Glutamatergic neuron (in vitro differentiated cells): ENCODE measurements at regions not wholly inside any gene's neighbourhood (a gene's known extent, or its start where the extent isn't known, plus 50 kb on each side); places are given as distances from the start of the nearest gene placed in this dataset.

Experiments
- DNase-seq: peaks from one replicate; pipeline ENCODE4 v3.0.0; 2022
- H3K27ac Mint-ChIP-seq: one replicate; pipeline ENCODE4 v1.8.0; 2020; ENCODE audit warnings: mild to moderate bottlenecking, mixed read lengths, inconsistent platforms; ENCODE audit not compliant: unreplicated experiment
- H3K27me3 Mint-ChIP-seq: one replicate; pipeline ENCODE4 v1.8.0; 2020; ENCODE audit warnings: mild to moderate bottlenecking, moderate library complexity, mixed read lengths, inconsistent platforms; ENCODE audit not compliant: unreplicated experiment
- H3K36me3 Mint-ChIP-seq: one replicate; pipeline ENCODE4 v1.8.0; 2020; ENCODE audit warnings: mild to moderate bottlenecking, mixed read lengths, inconsistent platforms; ENCODE audit not compliant: unreplicated experiment
- H3K4me1 Mint-ChIP-seq: one replicate; pipeline ENCODE4 v1.8.0; 2020; ENCODE audit warnings: mild to moderate bottlenecking, low read depth, mixed read lengths, inconsistent platforms; ENCODE audit not compliant: unreplicated experiment
- H3K4me3 Mint-ChIP-seq: one replicate; pipeline ENCODE4 v1.8.0; 2020; ENCODE audit warnings: mild to moderate bottlenecking, mixed read lengths, inconsistent platforms; ENCODE audit not compliant: unreplicated experiment
- H3K9me3 Mint-ChIP-seq: one replicate; pipeline ENCODE4 v1.8.0; 2020; ENCODE audit warnings: mild to moderate bottlenecking, moderate library complexity, mixed read lengths, inconsistent platforms; ENCODE audit not compliant: unreplicated experiment
- TF ChIP-seq, protein P1 (sequence below): fragments of 200-600 bp; sonication (generic); IDR thresholded peaks from one replicate; pipeline ENCODE4 v1.5.0; 2021; ENCODE audit not compliant: partially characterized antibody, unreplicated experiment

GRCh38 chr13:80888390-80888789 lies 547.5 kb upstream of the SPRY2 start:
- H3K4me1 Mint-ChIP-seq = no peaks in the 10 kb centered on the region
- no peaks in the 10 kb centered on the region for H3K36me3 Mint-ChIP-seq
- no peaks in the 10 kb centered on the region for H3K27me3 Mint-ChIP-seq
- H3K4me3 Mint-ChIP-seq = no peak overlapping the region
- TF ChIP-seq, protein P1, sequence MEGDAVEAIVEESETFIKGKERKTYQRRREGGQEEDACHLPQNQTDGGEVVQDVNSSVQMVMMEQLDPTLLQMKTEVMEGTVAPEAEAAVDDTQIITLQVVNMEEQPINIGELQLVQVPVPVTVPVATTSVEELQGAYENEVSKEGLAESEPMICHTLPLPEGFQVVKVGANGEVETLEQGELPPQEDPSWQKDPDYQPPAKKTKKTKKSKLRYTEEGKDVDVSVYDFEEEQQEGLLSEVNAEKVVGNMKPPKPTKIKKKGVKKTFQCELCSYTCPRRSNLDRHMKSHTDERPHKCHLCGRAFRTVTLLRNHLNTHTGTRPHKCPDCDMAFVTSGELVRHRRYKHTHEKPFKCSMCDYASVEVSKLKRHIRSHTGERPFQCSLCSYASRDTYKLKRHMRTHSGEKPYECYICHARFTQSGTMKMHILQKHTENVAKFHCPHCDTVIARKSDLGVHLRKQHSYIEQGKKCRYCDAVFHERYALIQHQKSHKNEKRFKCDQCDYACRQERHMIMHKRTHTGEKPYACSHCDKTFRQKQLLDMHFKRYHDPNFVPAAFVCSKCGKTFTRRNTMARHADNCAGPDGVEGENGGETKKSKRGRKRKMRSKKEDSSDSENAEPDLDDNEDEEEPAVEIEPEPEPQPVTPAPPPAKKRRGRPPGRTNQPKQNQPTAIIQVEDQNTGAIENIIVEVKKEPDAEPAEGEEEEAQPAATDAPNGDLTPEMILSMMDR = no peak
- peaks cover 2% of the 10 kb centered on the region for H3K9me3 Mint-ChIP-seq
- no peak for DNase-seq
- H3K27ac Mint-ChIP-seq = no peak overlapping the region

DNA sequence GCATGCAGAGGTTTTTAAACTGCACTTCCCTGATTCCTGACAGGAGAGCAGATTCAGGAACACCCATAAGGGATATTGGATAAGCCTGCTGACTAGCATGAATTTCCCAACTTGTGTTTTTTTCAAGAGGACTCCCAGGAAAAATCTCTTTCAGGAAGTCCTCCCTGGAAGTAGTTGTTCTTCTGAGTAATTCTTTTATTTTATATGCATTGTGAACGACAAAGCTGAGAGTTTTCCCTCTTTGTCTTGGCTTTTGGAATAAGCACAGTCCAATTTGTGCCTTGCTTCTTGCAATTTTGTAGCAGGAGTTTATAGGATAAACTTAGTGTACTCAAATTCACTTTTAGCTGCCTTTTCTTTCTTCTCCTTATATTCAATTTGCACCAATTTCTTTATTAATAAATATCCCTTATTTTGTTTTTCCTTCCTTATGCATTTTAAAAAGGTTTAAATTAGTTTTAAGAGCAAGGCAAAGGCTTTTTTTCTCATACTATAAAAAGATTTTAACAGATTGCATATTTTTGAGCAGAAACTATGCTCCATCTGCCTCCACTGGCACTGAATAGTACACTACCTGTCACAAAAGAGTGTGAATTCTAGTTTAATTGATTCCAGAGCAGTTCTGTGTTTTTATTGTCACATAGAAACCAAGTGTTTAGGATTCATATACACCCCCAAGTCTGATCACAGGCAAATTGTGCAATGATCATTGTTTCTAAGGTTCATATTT lies 543.3 kb upstream of the SPRY2 start:
- no peak for DNase-seq
- Mint-ChIP-seq H3K4me3 (no peak overlapping the region), H3K27ac (no peak overlapping the region), H3K9me3 (peaks cover 2% of the 10 kb centered on the region), H3K27me3 (no peaks in the 10 kb centered on the region), H3K36me3 (no peaks in the 10 kb centered on the region), H3K4me1 (no peaks in the 10 kb centered on the region)
- TF ChIP-seq, protein P1 = no peak

DNA sequence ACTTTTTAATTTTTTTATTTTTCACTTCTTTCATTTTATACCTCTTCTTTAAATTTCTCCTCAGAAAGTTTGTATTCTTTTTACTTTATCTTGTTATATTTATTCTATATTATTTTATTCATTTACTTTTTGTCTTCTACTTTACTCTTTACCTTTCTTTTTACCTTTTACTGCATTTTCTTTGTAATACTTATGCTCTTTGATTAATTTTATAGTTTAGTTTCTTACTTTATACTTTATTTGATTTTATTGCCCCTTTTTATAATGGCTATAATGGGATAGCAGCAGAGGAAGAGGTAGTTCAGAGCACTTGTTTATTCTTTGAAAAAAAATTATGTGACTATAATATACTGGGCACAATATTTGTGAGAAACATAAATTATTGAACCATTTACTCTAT lies 542.6 kb upstream of the SPRY2 start:
- no peak overlapping the region for H3K4me3 Mint-ChIP-seq
- H3K36me3 Mint-ChIP-seq = no peaks in the 10 kb centered on the region
- TF ChIP-seq, protein P1 = no peak
- DNase-seq = no peak
- H3K4me1 Mint-ChIP-seq = no peaks in the 10 kb centered on the region
- no peaks in the 10 kb centered on the region for H3K27me3 Mint-ChIP-seq
- H3K27ac Mint-ChIP-seq = no peak overlapping the region
- peaks cover 2% of the 10 kb centered on the region for H3K9me3 Mint-ChIP-seq

DNA sequence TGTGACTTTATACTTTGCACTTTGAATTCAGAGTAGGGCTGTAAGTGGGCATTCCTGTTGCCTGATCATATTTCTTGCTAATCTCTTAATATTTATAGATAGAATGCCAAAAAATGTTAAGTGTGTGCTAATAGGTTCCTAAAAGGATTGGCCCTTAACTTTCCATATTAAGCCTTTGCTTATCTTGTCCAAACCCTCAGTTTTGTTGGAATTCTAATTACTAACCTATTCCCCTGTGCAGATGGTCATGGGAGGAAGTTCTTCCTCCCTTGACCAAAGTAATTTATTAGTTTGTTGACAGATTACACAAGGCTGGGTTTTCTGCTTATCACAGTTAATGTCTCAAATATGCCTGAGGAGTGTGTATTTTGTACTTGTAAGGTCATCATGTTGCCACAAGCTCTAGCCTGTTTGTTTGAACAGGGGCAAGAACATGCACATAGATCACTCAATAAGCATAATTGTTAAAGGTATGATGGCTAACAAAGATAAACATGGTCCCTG lies 541.1 kb upstream of the SPRY2 start:
- no peak overlapping the region for H3K27ac Mint-ChIP-seq
- H3K9me3 Mint-ChIP-seq = peaks cover 2% of the 10 kb centered on the region
- TF ChIP-seq, protein P1 = no peak
- H3K4me3 Mint-ChIP-seq = no peak overlapping the region
- H3K36me3 Mint-ChIP-seq = no peaks in the 10 kb centered on the region
- no peak for DNase-seq
- H3K4me1 Mint-ChIP-seq = no peaks in the 10 kb centered on the region
- no peaks in the 10 kb centered on the region for H3K27me3 Mint-ChIP-seq

GRCh38 chr13:80881495-80881894 lies 540.6 kb upstream of the SPRY2 start:
- Mint-ChIP-seq H3K27me3 (no peaks in the 10 kb centered on the region), H3K9me3 (no peaks in the 10 kb centered on the region), H3K4me1 (no peaks in the 10 kb centered on the region), H3K36me3 (no peaks in the 10 kb centered on the region), H3K27ac (no peak overlapping the region), H3K4me3 (no peak overlapping the region)
- DNase-seq = no peak
- TF ChIP-seq, protein P1 = no peak
